HG03354 (cell line): ENCODE measurements at regions not wholly inside any gene's neighbourhood (a gene's known extent, or its start where the extent isn't known, plus 50 kb on each side); places are given as distances from the start of the nearest gene placed in this dataset.
A peak's percentile ranks its signal among the peaks of the same experiment; 100 is the strongest.

Experiments
- ATAC-seq: cut with Tn5 transposase; IDR thresholded peaks from one replicate; pipeline ENCODE4 v1.9.1; 2021; ENCODE audit warnings: mild to moderate bottlenecking; ENCODE audit not compliant: unreplicated experiment, poor library complexity, severe bottlenecking

GRCh38 chr5:124868676-124869075, 122.2 kb upstream of the ZNF608 start:
- ATAC-seq: no peak

DNA sequence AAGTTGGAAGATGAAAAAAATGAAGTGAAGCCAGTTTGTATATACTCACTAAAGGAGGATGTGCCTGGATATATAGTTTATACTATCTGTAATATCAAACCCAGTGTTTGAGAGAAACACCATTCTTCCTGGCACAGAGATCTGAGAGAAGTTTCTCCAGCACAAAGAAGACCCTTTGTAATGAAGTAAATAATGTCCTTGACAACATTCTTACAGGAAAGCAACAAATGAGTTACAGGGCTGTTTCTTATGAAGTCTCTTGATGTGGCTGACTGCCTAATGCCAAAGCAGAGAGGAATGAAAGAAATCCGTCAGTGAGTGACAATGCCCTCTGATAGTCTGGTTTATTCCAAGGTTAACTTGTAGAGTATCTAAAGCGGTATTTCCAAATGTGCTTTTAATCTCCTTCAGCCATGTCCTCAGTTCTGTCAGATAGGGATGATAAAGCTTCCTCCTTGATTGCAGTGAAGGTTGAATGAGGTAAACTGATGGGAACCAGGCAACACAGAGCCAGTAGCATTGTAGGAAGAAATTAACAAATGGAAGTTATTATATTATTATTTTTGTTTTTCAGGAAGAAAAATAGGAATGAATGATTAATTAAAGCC, 123.1 kb upstream of the ZNF608 start:
- no peak for ATAC-seq

DNA sequence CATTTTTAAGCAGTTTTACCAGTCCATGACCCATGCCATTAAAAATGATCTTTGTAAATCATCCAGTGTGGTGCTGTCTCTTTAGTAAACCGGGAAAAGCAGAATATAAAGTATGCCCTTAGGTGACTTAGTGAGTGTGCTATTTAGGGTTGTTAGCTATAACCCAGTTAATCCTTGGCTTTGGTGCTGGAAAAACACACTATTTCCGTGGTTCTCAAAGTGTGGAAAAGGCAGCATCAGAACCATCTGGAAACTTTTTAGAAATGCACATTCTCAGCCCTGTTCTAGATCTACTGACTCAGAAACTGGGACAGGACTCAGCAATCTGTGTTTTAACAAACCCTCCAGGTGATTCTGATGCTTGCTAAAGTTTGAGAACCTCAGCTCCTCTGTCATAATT, 123.6 kb upstream of the ZNF608 start:
- ATAC-seq: no peak

GRCh38 chr5:124871303-124871702, 124.9 kb upstream of the ZNF608 start:
- no peak for ATAC-seq

DNA sequence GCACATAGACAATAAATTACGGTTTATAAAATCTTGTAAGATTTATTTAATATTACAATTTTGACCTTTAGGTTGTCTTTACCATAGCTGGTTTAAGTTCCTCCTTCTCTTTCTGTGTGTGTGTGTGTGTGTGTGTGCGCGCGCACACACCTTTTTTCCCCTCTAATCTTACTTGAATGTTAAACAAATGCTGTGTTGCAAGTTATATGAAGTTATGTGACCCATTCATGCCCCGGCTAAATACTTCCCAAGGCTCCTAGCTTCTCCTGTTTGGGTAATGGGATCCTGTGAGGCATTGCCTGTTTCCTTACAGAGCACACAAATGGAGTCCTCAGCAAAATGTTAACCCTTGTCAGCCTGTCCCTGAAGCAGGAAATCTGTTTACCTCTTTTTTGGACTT, 125.6 kb upstream of the ZNF608 start:
- no peak for ATAC-seq

GRCh38 chr5:124872615-124873014, 126.2 kb upstream of the ZNF608 start:
- no peak for ATAC-seq

DNA sequence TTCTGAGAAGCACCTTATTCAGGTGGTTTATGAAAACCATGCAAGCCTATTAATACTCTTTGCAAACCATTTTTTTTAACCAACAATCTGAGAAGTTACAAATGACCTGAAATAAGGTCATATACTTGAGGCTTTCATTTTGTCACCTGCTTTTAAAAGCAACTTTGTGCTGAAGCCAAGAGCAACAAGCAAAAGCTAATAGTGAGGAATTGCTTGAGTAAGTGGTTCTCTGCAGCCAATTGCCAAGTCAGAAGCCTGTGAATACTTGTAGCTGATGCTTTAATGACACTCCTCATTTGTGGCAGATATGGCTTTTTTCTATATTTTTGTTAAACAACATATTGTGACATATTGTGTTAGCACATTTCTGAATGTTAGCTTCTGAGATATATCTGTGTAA, 126.7 kb upstream of the ZNF608 start:
- ATAC-seq: no peak

GRCh38 chr5:124873713-124874112, 127.3 kb upstream of the ZNF608 start:
- ATAC-seq: no peak

GRCh38 chr5:124876566-124876965, 130.1 kb upstream of the ZNF608 start:
- no peak for ATAC-seq

- ATAC-seq: no peak
These were observed 130.5 kb upstream of the ZNF608 start for GRCh38 chr5:124876983-124877382.

DNA sequence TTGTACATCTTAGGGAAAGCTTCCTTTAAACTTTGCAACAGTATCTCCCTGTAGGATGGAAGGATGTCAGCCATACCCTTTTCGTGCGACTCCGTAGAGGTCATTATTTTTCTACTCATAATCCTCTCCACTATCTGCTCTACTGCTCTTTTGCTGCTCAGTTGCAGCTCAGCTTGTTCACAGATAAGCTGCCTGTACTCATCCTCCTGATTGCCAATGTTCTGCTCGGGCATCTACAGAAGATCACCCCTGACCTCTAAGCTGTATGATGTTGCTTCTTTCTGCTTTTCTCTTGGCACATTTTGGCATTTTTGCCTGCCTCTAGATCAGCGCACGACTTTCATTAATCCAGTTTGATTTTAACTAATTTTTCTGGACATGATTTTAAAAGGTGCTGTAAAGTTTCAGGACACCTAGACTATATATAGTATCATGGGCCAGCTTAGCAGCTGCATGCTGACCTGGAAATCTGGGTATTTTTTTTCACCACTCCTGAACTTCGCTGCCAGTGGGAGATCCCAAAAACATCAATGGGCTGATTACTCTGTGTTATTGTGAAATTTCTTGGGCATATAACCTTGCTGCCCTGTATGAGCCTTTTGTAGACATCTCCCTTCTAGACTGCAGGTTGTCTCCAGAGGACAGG, 131.2 kb upstream of the ZNF608 start:
- ATAC-seq: no peak

GRCh38 chr5:124878583-124879342, 132.3 kb upstream of the ZNF608 start:
- no peak for ATAC-seq

DNA sequence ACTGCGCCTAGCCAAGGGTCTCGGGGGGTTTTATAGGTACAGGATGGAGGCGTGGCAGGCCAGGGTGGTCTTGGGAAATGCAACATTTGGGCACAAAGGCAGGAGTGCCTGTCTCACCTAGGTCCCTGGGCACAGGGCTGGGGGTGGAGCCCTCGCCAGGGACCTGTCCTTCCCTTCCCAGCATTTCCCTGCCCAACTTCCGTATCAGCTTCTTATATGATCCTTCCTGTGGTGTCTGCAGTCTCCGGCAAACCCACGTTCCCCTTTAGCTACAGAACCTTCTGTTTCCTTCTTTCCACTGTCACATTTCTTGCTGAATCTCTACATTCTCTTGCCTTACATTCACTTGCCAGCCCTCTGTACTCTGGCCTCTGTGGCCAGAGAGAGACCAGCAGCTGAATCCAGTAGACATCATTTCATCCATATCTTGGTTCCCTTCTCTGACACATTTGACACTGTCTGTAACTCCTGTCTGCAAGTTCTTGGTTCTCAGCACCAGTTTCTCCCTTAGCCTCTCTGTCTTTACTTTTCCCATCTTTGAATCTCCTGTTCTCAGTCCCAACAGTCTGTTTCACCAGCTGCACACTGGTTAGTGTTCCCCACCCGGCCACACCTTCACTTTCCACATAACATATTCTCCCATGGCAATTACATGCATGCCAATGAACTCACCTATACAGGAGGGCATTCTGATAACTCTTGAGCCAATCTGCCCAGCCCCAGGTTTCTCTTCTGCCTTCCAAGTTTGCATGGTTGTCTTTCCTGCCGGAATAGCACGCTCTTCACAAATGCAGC, 134.7 kb upstream of the ZNF608 start:
- ATAC-seq: no peak

DNA sequence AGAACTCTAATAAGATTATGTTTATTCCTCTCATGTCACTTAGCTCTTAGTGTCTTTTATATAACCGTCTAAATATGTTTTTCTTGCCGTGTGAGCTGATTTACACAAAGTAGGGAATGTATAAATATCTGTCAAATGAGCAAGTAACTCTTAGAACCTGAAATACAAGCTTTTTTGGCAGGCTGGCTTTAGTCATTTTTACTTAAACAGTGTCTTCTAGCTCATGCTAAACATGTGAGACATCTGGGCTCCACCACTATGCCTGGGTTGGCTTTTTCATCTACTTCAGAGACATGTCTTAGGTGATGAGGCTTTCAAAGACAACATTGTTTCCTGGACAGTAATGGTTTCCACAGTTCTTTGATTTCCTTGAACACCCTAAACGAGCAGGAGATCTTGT, 137.2 kb upstream of the ZNF608 start:
- ATAC-seq: no peak

GRCh38 chr5:124884114-124884513, 137.7 kb upstream of the ZNF608 start:
- ATAC-seq: no peak

DNA sequence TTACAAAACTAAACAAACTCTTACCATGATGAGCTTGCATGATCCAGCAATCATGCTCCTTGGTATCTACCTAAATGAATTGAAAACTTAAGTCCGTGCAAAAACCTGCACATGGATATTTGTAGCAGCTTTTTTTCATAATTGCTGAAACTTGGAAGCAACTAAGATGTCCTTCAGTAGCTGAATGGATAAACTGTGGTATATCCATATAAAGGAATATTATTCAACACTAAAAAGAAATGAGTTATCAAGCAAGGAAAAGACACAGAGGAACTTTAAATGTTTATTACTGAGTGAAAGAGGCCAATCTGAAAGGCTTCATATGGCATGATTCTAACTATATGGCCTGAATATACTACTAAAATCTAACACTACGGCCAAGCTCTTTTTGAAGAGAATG, 139.1 kb upstream of the ZNF608 start:
- ATAC-seq: no peak

DNA sequence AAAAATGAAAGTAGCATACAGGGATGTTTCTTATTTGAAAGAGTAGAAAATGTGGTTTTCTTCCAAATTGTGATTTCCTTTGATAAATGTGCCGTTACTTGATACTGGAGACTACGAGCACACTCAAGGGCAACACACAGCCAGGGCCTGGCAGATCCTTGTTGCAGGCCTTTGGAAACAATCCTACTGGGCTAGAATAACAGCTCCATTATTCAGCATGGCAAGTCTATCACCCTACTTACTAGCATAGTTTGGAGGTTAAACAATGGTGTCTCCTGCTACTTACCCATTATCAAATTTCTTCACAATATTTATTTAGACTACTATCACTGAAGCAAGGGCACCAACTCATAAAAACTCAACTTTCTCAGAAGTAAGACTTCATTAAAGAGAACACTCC, 140.8 kb upstream of the ZNF608 start:
- ATAC-seq: no peak

- peak; percentile 74 for ATAC-seq
These were observed 141.6 kb upstream of the ZNF608 start for GRCh38 chr5:124888050-124888506.

- ATAC-seq: no peak
These were observed 142.4 kb upstream of the ZNF608 start for GRCh38 chr5:124888622-124889485.

DNA sequence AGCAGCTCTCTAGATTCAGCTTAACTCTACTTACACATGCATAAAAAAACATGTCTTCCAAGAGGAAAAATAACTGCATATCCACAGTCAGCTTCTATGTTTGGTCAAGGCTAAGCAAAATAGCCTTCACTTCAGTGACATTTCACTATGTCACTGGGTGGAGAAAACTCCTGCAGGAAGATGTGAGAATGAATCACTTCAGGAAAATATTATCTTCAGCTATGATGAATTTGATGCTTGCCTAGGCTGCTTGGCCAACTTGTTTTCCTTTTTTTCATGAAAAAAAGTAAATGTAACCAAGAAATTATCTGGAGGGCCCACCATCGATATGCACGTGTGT, 143.0 kb upstream of the ZNF608 start:
- no peak for ATAC-seq
